Right forelimb (tissue), 1 donor: ENCODE measurements at regions not wholly inside any gene's neighbourhood (a gene's known extent, or its start where the extent isn't known, plus 50 kb on each side); places are given as distances from the start of the nearest gene placed in this dataset.
A peak's percentile ranks its signal among the peaks of the same experiment; 100 is the strongest.

Experiments used
- DNase-seq: peaks from one replicate; pipeline ENCODE4 v3.0.0-alpha.2; 2018

GRCh38 chr20:24134930-24135329, 146.4 kb upstream of the GGTLC1 start:
- DNase-seq: no peak

- DNase-seq: no peak
Measured at GRCh38 chr20:24134284-24134683, 145.7 kb upstream of the GGTLC1 start.

DNA sequence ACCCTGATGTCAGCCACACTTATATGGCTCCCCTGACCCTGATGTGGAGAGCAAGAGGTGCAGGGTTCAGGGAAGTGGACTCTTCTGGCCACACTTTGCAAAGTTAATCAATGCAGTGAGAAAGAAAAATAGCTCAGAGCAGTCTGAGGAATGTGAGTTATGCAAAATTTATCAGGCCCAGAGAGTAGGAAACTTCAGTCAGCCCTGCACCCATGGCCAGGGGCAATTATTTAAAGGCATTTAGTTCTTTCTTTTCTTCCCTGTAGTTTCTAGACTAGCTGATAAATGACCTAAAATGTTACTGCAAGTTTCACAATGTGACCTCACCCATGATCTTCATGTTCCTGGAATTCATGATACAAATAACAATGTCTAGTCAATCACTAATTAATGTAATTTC, 143.7 kb upstream of the GGTLC1 start:
- DNase-seq: no peak

- DNase-seq: no peak
Measured at GRCh38 chr20:24131684-24132083, 143.1 kb upstream of the GGTLC1 start.

- no peak for DNase-seq
Measured at GRCh38 chr20:24131281-24131680, 142.7 kb upstream of the GGTLC1 start.

GRCh38 chr20:24129641-24130040, 141.1 kb upstream of the GGTLC1 start:
- no peak for DNase-seq

DNA sequence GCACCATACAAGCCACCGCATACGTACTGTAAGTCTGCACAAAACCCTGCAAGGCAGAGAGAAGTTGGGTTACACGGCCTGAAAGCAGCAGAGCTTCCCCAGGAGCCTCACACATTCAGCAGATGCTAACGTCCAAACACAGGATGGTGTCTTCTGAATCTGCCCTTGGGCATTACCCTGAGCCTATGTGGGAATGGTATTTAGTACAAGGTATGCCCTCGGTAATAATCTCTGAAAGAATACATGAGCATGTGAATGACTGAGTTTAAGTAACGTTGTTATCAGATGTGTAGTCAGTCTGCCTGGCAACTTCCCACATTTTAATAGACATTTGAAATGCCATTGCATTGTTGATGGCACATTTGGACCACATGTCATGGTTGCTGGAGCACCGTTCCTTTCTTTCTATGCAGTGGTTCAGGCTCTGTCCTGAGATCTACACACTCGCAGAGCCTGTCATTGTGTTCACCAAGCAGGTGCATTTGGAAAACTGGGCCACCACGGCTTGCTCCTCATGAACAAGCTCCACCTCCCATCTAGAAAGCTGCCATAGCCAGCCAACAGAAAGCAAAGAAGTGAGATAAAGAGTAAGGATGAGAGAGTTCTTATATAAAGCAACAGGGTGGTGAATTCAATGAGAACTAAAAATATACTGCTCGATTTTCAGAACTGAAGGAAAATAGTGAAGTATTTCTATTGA, 136.5 kb upstream of the GGTLC1 start:
- no peak for DNase-seq

DNA sequence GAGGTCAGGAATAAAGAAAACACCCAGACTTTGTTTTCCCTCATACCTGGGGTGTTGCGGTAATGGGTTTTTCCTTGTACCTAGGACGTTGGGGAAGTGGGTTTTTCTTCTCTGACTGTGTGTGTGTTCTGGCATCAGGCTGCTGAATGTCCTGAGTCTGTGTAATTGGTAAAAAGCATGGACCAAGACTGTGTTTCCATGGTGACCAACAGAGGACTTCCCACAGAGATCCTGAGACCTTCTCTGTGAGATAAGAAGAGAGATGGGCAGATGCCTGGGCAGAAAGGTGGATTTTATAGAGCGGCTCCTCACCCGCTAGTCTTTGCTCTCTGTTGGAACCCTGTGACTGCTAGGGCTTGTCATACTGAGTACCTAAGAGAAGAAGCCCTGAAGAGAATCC, 135.4 kb upstream of the GGTLC1 start:
- no peak for DNase-seq

- DNase-seq: no peak
Measured at GRCh38 chr20:24118441-24119175, 130.0 kb upstream of the GGTLC1 start.

GRCh38 chr20:24118034-24118433, 129.5 kb upstream of the GGTLC1 start:
- no peak for DNase-seq

DNA sequence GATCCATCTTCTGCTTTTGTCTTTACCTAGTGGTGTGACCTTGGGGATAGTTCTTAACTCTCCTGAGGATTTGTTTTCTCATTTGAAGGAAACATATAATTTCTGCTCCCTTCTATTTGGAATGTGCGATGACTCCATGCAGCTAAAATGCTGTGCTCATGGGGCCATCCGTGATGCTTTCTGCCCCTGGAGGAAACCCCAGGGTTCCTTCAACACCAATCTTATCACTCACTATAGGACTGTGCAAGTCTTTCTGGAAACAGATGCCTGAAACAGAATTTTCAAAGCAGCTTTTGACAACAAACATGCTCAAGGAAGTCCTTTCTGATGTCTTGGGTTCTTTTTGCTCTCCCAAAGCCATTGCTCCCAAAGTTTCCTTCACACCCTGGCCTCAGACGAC, 128.8 kb upstream of the GGTLC1 start:
- no peak for DNase-seq

GRCh38 chr20:24116611-24117010, 128.0 kb upstream of the GGTLC1 start:
- DNase-seq: no peak

DNA sequence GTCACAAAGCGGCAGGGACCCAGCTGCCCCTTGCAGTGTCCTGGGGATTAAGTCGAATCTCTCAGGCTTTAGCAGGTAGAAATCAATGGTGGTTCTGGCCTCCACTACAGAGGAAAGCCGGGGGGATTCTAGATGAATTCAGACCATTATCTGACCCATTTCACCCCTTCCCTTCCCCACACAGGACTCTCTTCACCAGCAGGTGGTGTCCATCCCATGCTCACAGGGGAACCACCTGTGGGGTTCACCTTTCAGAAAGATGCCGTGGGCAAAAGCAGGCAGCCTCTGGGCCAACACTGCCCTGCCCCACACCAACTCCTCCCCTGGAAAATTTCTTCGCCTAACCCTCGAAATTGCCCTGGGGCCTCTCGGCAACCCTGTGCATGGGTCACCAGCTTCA, 123.8 kb upstream of the GGTLC1 start:
- no peak for DNase-seq

- DNase-seq: no peak
Measured at GRCh38 chr20:24111858-24112257, 123.3 kb upstream of the GGTLC1 start.

GRCh38 chr20:24109537-24109936, 121.0 kb upstream of the GGTLC1 start:
- DNase-seq: no peak

GRCh38 chr20:24109008-24109407, 120.4 kb upstream of the GGTLC1 start:
- no peak for DNase-seq

DNA sequence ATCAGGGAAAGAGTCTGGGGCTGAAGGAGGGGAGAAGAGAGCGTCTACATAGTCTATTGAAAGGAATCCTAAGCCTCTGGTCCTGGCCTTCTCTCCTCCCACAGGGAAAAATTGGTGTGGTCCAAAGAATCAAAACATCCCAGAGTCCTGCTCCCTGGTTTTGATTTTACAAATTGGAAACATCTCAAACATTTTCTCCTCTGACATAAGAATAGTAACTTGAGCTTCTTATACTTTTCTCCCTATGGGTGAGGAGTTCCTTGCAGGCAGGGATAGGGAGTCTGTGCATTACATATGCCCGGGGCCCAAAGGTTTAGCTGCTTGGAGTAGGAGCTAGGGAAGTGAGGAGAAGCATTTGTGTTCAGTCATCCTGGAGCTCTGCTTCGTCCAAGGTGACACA, 120.0 kb upstream of the GGTLC1 start:
- DNase-seq: no peak

GRCh38 chr20:24106801-24107445, 118.3 kb upstream of the GGTLC1 start:
- DNase-seq: no peak

- DNase-seq: no peak
Measured at GRCh38 chr20:24106150-24106800, 117.7 kb upstream of the GGTLC1 start.

DNA sequence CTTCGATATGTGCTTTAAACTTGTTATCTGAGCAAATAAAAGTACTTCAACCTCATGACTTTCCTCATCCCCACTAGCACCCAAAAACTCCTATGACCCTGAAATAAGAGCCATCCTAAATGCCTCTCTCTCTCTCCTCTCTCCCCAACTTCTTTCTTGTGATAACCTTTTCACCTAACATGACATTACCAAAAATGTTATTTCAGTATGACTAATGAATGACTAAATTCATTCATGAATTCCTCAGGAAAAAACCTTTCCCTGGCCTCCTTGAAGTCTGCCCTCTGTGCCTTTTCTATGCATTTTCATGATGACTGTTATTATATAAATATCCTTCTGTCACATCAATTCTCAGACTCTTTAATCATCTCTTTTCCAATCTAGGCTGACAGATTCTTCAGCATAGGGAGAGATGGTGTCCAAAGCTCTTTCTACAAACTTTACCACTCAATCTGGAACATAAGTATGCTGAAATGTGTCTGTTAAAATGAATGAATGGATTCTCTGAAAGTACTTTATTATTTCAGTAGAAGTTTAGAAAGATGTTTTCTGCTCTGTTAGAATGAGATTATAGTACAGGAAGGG, 114.3 kb upstream of the GGTLC1 start:
- DNase-seq: no peak

- DNase-seq: no peak
Measured at GRCh38 chr20:24102290-24102689, 113.7 kb upstream of the GGTLC1 start.

DNA sequence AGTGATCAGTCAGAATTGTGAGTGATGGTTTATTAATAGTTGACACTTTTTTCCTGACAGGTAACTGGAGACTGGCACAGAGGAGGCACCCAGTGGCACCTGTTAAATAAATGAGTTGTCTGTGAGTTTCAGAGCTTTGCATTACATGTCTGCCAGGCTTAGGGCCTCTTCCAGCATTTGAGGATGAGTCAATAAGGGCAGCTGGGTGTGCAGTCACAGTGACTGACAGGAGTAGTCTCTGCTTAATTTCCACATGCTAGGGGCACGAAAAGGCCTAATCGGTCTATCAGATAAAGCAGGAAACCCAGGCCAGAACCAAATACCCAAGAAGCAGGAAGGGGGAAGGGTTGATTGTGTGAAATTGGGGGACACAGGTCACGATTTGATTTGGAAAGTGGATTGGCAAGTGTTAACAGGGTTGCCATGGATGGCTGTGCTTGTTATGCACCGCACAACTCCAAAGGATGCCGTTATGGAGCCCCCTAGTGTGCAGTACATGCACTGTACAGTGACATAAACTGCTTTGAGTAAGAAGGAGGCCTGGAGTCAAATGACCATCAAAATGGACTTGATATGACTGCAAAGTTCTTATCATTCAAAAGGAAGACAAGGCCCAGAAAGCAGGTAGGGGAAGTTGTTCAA, 111.9 kb upstream of the GGTLC1 start:
- DNase-seq: peak; percentile 50

DNA sequence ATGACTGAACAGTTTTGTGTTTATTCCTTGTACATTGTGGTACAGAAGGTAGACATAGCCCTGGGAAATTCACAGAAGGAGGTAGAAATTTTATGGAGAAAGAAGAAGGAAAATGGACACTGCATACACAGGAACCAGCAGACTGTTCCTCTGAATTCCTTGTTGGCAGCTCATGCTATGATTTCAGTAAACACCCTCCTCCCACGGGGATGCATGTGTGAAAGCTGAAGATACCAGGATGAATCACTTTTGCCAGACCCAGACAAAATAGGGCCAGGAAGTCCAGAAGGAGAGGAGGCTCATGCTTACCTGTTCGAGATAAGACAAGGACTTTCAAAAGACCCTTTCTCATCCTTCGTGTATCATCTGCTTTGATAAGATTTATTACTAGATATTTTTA, 110.3 kb upstream of the GGTLC1 start:
- DNase-seq: no peak
